ENCODE measurements at regions not wholly inside any gene's neighbourhood (a gene's known extent, or its start where the extent isn't known, plus 50 kb on each side); places are given as distances from the start of the nearest gene placed in this dataset.
A peak's percentile ranks its signal among the peaks of the same experiment; 100 is the strongest.

DNA sequence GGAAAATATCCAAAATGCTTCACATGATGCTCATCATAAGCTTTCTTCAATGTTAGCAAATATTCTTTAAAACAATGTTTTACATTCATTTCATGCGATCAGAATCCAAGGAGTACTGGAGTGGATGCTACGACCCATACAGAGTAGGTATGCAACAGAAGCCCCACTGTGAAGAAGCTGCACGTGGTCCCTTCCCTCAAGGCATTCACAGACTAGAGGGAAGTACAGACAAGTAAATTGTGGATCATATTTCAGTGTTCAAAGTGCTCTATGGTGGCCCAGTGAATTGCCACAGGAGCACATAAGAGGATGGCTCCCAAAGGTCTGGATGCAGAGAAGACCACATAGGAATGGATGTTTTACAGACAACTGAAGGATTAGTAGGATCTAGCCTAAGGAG lies 789.9 kb downstream of the IGSF11 start:
- no peaks in the 10 kb centered on the region for H3K36me3 ChIP-seq (ENCODE audit: control insufficient read depth in 2 of 4, insufficient read depth in 4 of 4, low read length in 3 of 4)
- peak overlapping the region; percentile 11; the same call in 1 of the 2 replicates for H2AFZ ChIP-seq (ENCODE audit: low read length)
- H3K18ac ChIP-seq (ENCODE audit: extremely low read depth, low read length) = no peak overlapping the region
- POLR2A ChIA-PET (ENCODE audit: partially characterized antibody) = no interaction called here
- H4K91ac ChIP-seq (replicated peaks; ENCODE audit: insufficient read length, low read length) = no peak overlapping the region
- H3K4me1 ChIP-seq (replicated peaks in 1 of 4; ENCODE audit: control insufficient read depth in 3 of 4, insufficient read depth in 4 of 4, low read length in 3 of 4) = no peaks in the 10 kb centered on the region
- no peak overlapping the region for H3K9ac ChIP-seq (replicated peaks in 1 of 4; ENCODE audit: extremely low read depth in 1 of 4, low read depth in 3 of 4, low read length in 3 of 4)
- no peak for FAIRE-seq
- H3K4ac ChIP-seq (replicated peaks; ENCODE audit: insufficient read length, low read depth, low read length) = no peak overlapping the region
- no peak overlapping the region for H2BK5ac ChIP-seq (ENCODE audit: low read depth, low read length)
- no peak overlapping the region for H4K8ac ChIP-seq (ENCODE audit: extremely low read depth, insufficient read depth, low read length)
- no peak overlapping the region for H2BK20ac ChIP-seq (ENCODE audit: low read length)
- no peaks in the 10 kb centered on the region for H3K79me1 ChIP-seq (ENCODE audit: low read depth, low read length)
- DNase-seq (ENCODE audit: low read depth in 1 of 2, low spot score in 2 of 2) = no peak
- no peak overlapping the region for H2AK5ac ChIP-seq (ENCODE audit: low read depth, low read length)
- no peak overlapping the region for H3K56ac ChIP-seq (replicated peaks; ENCODE audit: insufficient read length, low read depth, low read length)
- no peak for TF ChIP-seq TEAD4 (IDR thresholded peaks at IDR 0.05; ENCODE audit: low read depth, low read length)
- TF ChIP-seq JUN (IDR thresholded peaks at IDR 0.05; ENCODE audit: low read depth, low read length) = no peak
- CTCF ChIA-PET (ENCODE audit: partially characterized antibody) = no interaction called here
- no peaks in the 10 kb centered on the region for H3K9me3 ChIP-seq (ENCODE audit: insufficient read depth in 2 of 2, low read depth in 1 of 2, low read length in 1 of 2)
- no peak overlapping the region for H3K14ac ChIP-seq (ENCODE audit: insufficient read length)
- H3K27ac ChIP-seq (ENCODE audit: low read depth, low read length) = no peak overlapping the region
- no peaks in the 10 kb centered on the region for H3K79me2 ChIP-seq (ENCODE audit: control insufficient read depth in 1 of 2, insufficient read depth in 2 of 2, low read length in 2 of 2)
- WGBS, 2 experiments (ENCODE audit: extremely low coverage in 1 of 2, insufficient coverage in 1 of 2, insufficient read length in 1 of 2, insufficient replicate concordance in 2 of 2, low coverage in 1 of 2, low lambda C conversion rate in 2 of 2, missing lambda C conversion rate in 1 of 2) = 84% methylated on average over 3 of the region's 3 CpGs; no CpG with 5 or more reads in 1 of the 2 experiments
- no peak overlapping the region for H2BK15ac ChIP-seq (ENCODE audit: low read length)
- H3K4me3 ChIP-seq (ENCODE audit: extremely low read depth in 1 of 4, insufficient read depth in 2 of 4, low read depth in 3 of 4, low read length in 4 of 4) = no peak overlapping the region
- no peak overlapping the region for H4K5ac ChIP-seq (ENCODE audit: insufficient read length, low read depth, low read length)
- no peak overlapping the region for H2BK120ac ChIP-seq (replicated peaks; ENCODE audit: low read depth, low read length)
- H2BK12ac ChIP-seq (ENCODE audit: low read depth, low read length) = no peak overlapping the region
- no peaks in the 10 kb centered on the region for H4K20me1 ChIP-seq (replicated peaks in 1 of 2; ENCODE audit: control insufficient read depth in 1 of 2, insufficient read depth in 2 of 2, low read length in 2 of 2)
- H3K4me2 ChIP-seq (ENCODE audit: insufficient read depth in 1 of 2, low read depth in 2 of 2, low read length in 2 of 2) = no peak overlapping the region
- no peak overlapping the region for H3K23ac ChIP-seq (ENCODE audit: insufficient read length)
- no peaks in the 10 kb centered on the region for H3K23me2 ChIP-seq (ENCODE audit: low read depth, low read length)
- no peaks in the 10 kb centered on the region for H3K27me3 ChIP-seq (replicated peaks in 1 of 4; ENCODE audit: control insufficient read depth in 3 of 4, extremely low read depth in 1 of 4, insufficient read depth in 3 of 4, low read length in 3 of 4)
